Right atrium auricular region (tissue), 2 donors: ENCODE measurements at regions not wholly inside any gene's neighbourhood (a gene's known extent, or its start where the extent isn't known, plus 50 kb on each side); places are given as distances from the start of the nearest gene placed in this dataset.

ENCODE experiments used
- DNase-seq: peaks from one replicate; pipeline ENCODE4 v3.0.0-alpha.2; 2019; ENCODE audit warnings: low spot score
- H3K27ac ChIP-seq, 2 donors: fragments of 200-600 bp; sonication (generic); 1 replicate in 1 of 2; 2 replicates in 1 of 2; pipeline ENCODE4 v1.5.1; 2016 to 2019
- H3K27me3 ChIP-seq, 2 donors: fragments of 200-600 bp; sonication (generic); one replicate each; pipeline versions ENCODE4 v1.5.1 to v1.6.0; 2017 to 2019
- H3K36me3 ChIP-seq: fragments of 200-600 bp; sonication (generic); one replicate; pipeline ENCODE4 v1.5.1; 2016
- H3K4me1 ChIP-seq, 2 donors: fragments of 200-600 bp; sonication (generic); one replicate each; pipeline versions ENCODE4 v1.5.1 to v1.6.0; 2017 to 2019
- H3K4me3 ChIP-seq, 2 donors: fragments of 200-600 bp; sonication (generic); 1 replicate in 1 of 2; 2 replicates in 1 of 2; pipeline ENCODE4 v1.5.1; 2017 to 2019; ENCODE audit warnings: mild to moderate bottlenecking in 1 of 2, moderate library complexity in 1 of 2
- H3K9me3 ChIP-seq, 2 donors: fragments of 200-600 bp; sonication (generic); one replicate each; pipeline ENCODE4 v1.5.1; 2019
- TF ChIP-seq, protein P1 (sequence below), 2 donors: fragments of 200-600 bp; sonication (generic); IDR thresholded peaks; one replicate each; pipeline ENCODE4 v1.5.1; 2019; ENCODE audit warnings: antibody characterized with exemption in 2 of 2

- Histone ChIP-seq H3K36me3 (no peaks in the 10 kb centered on the region), H3K27ac (no peak overlapping the region), H3K4me3 (no peak overlapping the region), H3K9me3 (no peaks in the 10 kb centered on the region), H3K4me1 (no peaks in the 10 kb centered on the region), H3K27me3 (no peaks in the 10 kb centered on the region)
- TF ChIP-seq, protein P1, sequence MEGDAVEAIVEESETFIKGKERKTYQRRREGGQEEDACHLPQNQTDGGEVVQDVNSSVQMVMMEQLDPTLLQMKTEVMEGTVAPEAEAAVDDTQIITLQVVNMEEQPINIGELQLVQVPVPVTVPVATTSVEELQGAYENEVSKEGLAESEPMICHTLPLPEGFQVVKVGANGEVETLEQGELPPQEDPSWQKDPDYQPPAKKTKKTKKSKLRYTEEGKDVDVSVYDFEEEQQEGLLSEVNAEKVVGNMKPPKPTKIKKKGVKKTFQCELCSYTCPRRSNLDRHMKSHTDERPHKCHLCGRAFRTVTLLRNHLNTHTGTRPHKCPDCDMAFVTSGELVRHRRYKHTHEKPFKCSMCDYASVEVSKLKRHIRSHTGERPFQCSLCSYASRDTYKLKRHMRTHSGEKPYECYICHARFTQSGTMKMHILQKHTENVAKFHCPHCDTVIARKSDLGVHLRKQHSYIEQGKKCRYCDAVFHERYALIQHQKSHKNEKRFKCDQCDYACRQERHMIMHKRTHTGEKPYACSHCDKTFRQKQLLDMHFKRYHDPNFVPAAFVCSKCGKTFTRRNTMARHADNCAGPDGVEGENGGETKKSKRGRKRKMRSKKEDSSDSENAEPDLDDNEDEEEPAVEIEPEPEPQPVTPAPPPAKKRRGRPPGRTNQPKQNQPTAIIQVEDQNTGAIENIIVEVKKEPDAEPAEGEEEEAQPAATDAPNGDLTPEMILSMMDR (IDR thresholded peaks at IDR 0.05), result no peak
- DNase-seq, result no peak
These were observed 302.6 kb downstream of the SPRY2 start for GRCh38 chr13:80038371-80038770.

GRCh38 chr13:80037505-80037888 lies 303.4 kb downstream of the SPRY2 start:
- H3K27me3 ChIP-seq, result no peaks in the 10 kb centered on the region
- TF ChIP-seq, protein P1 (IDR thresholded peaks at IDR 0.05), result no peak
- no peak overlapping the region for H3K4me3 ChIP-seq
- no peaks in the 10 kb centered on the region for H3K36me3 ChIP-seq
- no peak for DNase-seq
- no peaks in the 10 kb centered on the region for H3K4me1 ChIP-seq
- H3K27ac ChIP-seq, result no peak overlapping the region
- no peaks in the 10 kb centered on the region for H3K9me3 ChIP-seq

DNA sequence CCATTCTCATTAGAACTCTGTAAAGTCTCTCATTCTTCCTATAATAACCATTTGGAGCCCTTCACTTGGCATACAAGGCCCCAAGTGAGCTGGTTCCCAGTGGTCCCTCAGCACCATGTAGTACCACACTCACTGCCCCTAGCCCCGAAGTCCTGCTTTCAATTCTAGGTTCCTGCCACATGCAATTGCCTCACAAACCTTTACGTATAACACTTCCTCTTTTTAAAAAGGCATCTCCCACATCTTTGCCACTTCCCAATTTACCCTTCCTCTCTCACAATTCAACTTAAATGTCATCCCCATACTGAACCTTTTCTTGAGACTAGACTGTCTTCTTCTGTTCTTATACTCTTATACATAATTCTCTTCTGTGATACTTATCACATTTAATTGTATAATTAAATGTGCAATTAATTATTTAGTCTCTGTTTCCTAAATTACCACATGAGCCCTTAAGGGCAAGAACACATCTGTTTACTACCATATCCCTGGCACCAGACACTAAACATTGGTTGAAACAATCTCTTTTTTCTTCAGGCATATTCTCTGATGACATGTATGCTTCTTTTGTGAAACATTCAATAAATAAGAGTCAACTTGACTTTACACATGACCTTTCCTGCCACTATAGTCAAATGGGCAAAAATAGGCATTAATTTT lies 304.0 kb downstream of the SPRY2 start:
- no peak overlapping the region for H3K27ac ChIP-seq
- no peak overlapping the region for H3K4me3 ChIP-seq
- no peak for DNase-seq
- TF ChIP-seq, protein P1 (IDR thresholded peaks at IDR 0.05), result no peak
- no peaks in the 10 kb centered on the region for H3K36me3 ChIP-seq
- H3K4me1 ChIP-seq, result no peaks in the 10 kb centered on the region
- H3K9me3 ChIP-seq, result no peaks in the 10 kb centered on the region
- no peaks in the 10 kb centered on the region for H3K27me3 ChIP-seq

- H3K27me3 ChIP-seq, result no peaks in the 10 kb centered on the region
These were observed 305.8 kb downstream of the SPRY2 start for GRCh38 chr13:80035096-80035495.

DNA sequence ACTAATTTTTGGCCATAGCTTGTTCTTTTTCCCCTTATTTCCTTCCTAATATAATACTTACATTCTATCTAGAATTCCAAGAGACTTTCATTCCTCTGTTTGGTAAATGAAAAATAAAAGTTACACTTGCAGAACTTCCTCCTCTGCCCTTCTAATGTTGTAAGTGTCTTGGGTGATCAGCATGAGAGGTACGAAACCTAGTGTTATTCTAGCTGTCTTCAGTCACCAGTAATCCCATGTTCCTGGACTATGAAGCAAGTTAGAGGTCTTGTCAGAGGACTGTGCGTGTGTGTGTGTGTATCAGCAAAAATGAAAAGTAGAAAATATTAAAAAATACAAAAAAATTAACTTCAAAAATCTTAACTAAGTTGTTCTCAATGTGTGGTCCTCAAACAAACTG lies 307.0 kb downstream of the SPRY2 start:
- TF ChIP-seq, protein P1 (IDR thresholded peaks at IDR 0.05), result no peak
- no peaks in the 10 kb centered on the region for H3K9me3 ChIP-seq
- H3K27ac ChIP-seq, result no peak overlapping the region
- no peak for DNase-seq
- no peaks in the 10 kb centered on the region for H3K27me3 ChIP-seq
- H3K4me3 ChIP-seq, result no peak overlapping the region
- peaks cover 0 to 5% of the 10 kb centered on the region in 2 donors for H3K4me1 ChIP-seq
- H3K36me3 ChIP-seq, result no peaks in the 10 kb centered on the region

More at GRCh38 chr13:80035096-80035495, 305.8 kb downstream of the SPRY2 start:
- Histone ChIP-seq H3K36me3 (no peaks in the 10 kb centered on the region), H3K9me3 (no peaks in the 10 kb centered on the region), H3K4me1 (peaks cover 0 to 5% of the 10 kb centered on the region in 2 donors), H3K27ac (no peak overlapping the region), H3K4me3 (no peak overlapping the region)
- TF ChIP-seq, protein P1 (IDR thresholded peaks at IDR 0.05), result no peak
- no peak for DNase-seq

- TF ChIP-seq, protein P1 (IDR thresholded peaks at IDR 0.05), result no peak
- DNase-seq, result no peak
These were observed 307.6 kb downstream of the SPRY2 start for GRCh38 chr13:80033286-80033685.

More at GRCh38 chr13:80033286-80033685, 307.6 kb downstream of the SPRY2 start:
- Histone ChIP-seq H3K27me3 (no peaks in the 10 kb centered on the region), H3K9me3 (no peaks in the 10 kb centered on the region), H3K4me1 (peaks cover 0 to 5% of the 10 kb centered on the region in 2 donors), H3K36me3 (no peaks in the 10 kb centered on the region), H3K4me3 (no peak overlapping the region), H3K27ac (no peak overlapping the region)
